ENCODE measurements at regions not wholly inside any gene's neighbourhood (a gene's known extent, or its start where the extent isn't known, plus 50 kb on each side); places are given as distances from the start of the nearest gene placed in this dataset.

- Histone ChIP-seq H3K9me3 (ENCODE audit: insufficient read depth, low read length) (no peaks in the 10 kb centered on the region), H3K27me3 (ENCODE audit: insufficient read depth, insufficient read length) (no peaks in the 10 kb centered on the region), H3K4me1 (ENCODE audit: insufficient read depth, insufficient read length) (no peaks in the 10 kb centered on the region), H3K4me3 (ENCODE audit: insufficient read length, low read depth) (no peak overlapping the region), H3K36me3 (ENCODE audit: insufficient read depth, insufficient read length, low read length) (no peaks in the 10 kb centered on the region), H3K9ac (ENCODE audit: insufficient read length, low read depth) (no peak overlapping the region)
- TF ChIP-seq SUZ12 (IDR thresholded peaks at IDR 0.05; ENCODE audit: extremely low read depth, insufficient read depth, insufficient read length) (no peak), ZNF274 (IDR thresholded peaks at IDR 0.05; ENCODE audit: low read depth, low read length) (no peak), YY1 (IDR thresholded peaks at IDR 0.05; ENCODE audit: insufficient read depth, insufficient read length) (no peak)
- no peak for DNase-seq (ENCODE audit: low read depth, low spot score)
These were observed 75.8 kb upstream of the UBAC2 start for GRCh38 chr13:99124794-99125316.

GRCh38 chr13:99125326-99125915 lies 75.2 kb upstream of the UBAC2 start:
- DNase-seq (ENCODE audit: low read depth, low spot score), result no peak
- Histone ChIP-seq H3K4me3 (ENCODE audit: insufficient read length, low read depth) (no peak overlapping the region), H3K36me3 (ENCODE audit: insufficient read depth, insufficient read length, low read length) (no peaks in the 10 kb centered on the region), H3K4me1 (ENCODE audit: insufficient read depth, insufficient read length) (no peaks in the 10 kb centered on the region), H3K27me3 (ENCODE audit: insufficient read depth, insufficient read length) (no peaks in the 10 kb centered on the region), H3K9me3 (ENCODE audit: insufficient read depth, low read length) (no peaks in the 10 kb centered on the region), H3K9ac (ENCODE audit: insufficient read length, low read depth) (no peak overlapping the region)
- no peak for TF ChIP-seq SUZ12 (IDR thresholded peaks at IDR 0.05; ENCODE audit: extremely low read depth, insufficient read depth, insufficient read length)
- no peak for TF ChIP-seq YY1 (IDR thresholded peaks at IDR 0.05; ENCODE audit: insufficient read depth, insufficient read length)
- TF ChIP-seq ZNF274 (IDR thresholded peaks at IDR 0.05; ENCODE audit: low read depth, low read length), result no peak

- Histone ChIP-seq H3K36me3 (ENCODE audit: insufficient read depth, insufficient read length, low read length) (no peaks in the 10 kb centered on the region), H3K27me3 (ENCODE audit: insufficient read depth, insufficient read length) (no peaks in the 10 kb centered on the region), H3K4me3 (ENCODE audit: insufficient read length, low read depth) (no peak overlapping the region), H3K4me1 (ENCODE audit: insufficient read depth, insufficient read length) (no peaks in the 10 kb centered on the region), H3K9ac (ENCODE audit: insufficient read length, low read depth) (no peak overlapping the region), H3K9me3 (ENCODE audit: insufficient read depth, low read length) (no peaks in the 10 kb centered on the region)
- no peak for DNase-seq (ENCODE audit: low read depth, low spot score)
- no peak for TF ChIP-seq YY1 (IDR thresholded peaks at IDR 0.05; ENCODE audit: insufficient read depth, insufficient read length)
- TF ChIP-seq ZNF274 (IDR thresholded peaks at IDR 0.05; ENCODE audit: low read depth, low read length), result no peak
- no peak for TF ChIP-seq SUZ12 (IDR thresholded peaks at IDR 0.05; ENCODE audit: extremely low read depth, insufficient read depth, insufficient read length)
These were observed 73.8 kb upstream of the UBAC2 start for GRCh38 chr13:99126821-99127220.

- Histone ChIP-seq H3K36me3 (ENCODE audit: insufficient read depth, insufficient read length, low read length) (no peaks in the 10 kb centered on the region), H3K9ac (ENCODE audit: insufficient read length, low read depth) (no peak overlapping the region), H3K4me3 (ENCODE audit: insufficient read length, low read depth) (no peak overlapping the region), H3K27me3 (ENCODE audit: insufficient read depth, insufficient read length) (no peaks in the 10 kb centered on the region), H3K4me1 (ENCODE audit: insufficient read depth, insufficient read length) (no peaks in the 10 kb centered on the region), H3K9me3 (ENCODE audit: insufficient read depth, low read length) (no peaks in the 10 kb centered on the region)
- TF ChIP-seq ZNF274 (IDR thresholded peaks at IDR 0.05; ENCODE audit: low read depth, low read length) (no peak), SUZ12 (IDR thresholded peaks at IDR 0.05; ENCODE audit: extremely low read depth, insufficient read depth, insufficient read length) (no peak), YY1 (IDR thresholded peaks at IDR 0.05; ENCODE audit: insufficient read depth, insufficient read length) (no peak)
- no peak for DNase-seq (ENCODE audit: low read depth, low spot score)
These were observed 71.6 kb upstream of the UBAC2 start for GRCh38 chr13:99129050-99129449.

GRCh38 chr13:99129951-99130350 lies 70.7 kb upstream of the UBAC2 start:
- H3K9ac ChIP-seq (ENCODE audit: insufficient read length, low read depth), result no peak overlapping the region
- TF ChIP-seq SUZ12 (IDR thresholded peaks at IDR 0.05; ENCODE audit: extremely low read depth, insufficient read depth, insufficient read length), result no peak
- no peak for TF ChIP-seq YY1 (IDR thresholded peaks at IDR 0.05; ENCODE audit: insufficient read depth, insufficient read length)
- no peak for TF ChIP-seq ZNF274 (IDR thresholded peaks at IDR 0.05; ENCODE audit: low read depth, low read length)

GRCh38 chr13:99131410-99131809 lies 69.2 kb upstream of the UBAC2 start:
- Histone ChIP-seq H3K9me3 (ENCODE audit: insufficient read depth, low read length) (no peaks in the 10 kb centered on the region), H3K27me3 (ENCODE audit: insufficient read depth, insufficient read length) (no peaks in the 10 kb centered on the region), H3K9ac (ENCODE audit: insufficient read length, low read depth) (no peak overlapping the region), H3K4me3 (ENCODE audit: insufficient read length, low read depth) (no peak overlapping the region), H3K36me3 (ENCODE audit: insufficient read depth, insufficient read length, low read length) (no peaks in the 10 kb centered on the region), H3K4me1 (ENCODE audit: insufficient read depth, insufficient read length) (no peaks in the 10 kb centered on the region)
- DNase-seq (ENCODE audit: low read depth, low spot score), result no peak
- no peak for TF ChIP-seq ZNF274 (IDR thresholded peaks at IDR 0.05; ENCODE audit: low read depth, low read length)

More at GRCh38 chr13:99129951-99130350, 70.7 kb upstream of the UBAC2 start:
- H3K36me3 ChIP-seq (ENCODE audit: insufficient read depth, insufficient read length, low read length), result no peaks in the 10 kb centered on the region
- H3K9me3 ChIP-seq (ENCODE audit: insufficient read depth, low read length), result no peaks in the 10 kb centered on the region
- H3K4me1 ChIP-seq (ENCODE audit: insufficient read depth, insufficient read length), result no peaks in the 10 kb centered on the region
- H3K27me3 ChIP-seq (ENCODE audit: insufficient read depth, insufficient read length), result no peaks in the 10 kb centered on the region
- no peak for DNase-seq (ENCODE audit: low read depth, low spot score)
- H3K4me3 ChIP-seq (ENCODE audit: insufficient read length, low read depth), result no peak overlapping the region

- Histone ChIP-seq H3K36me3 (ENCODE audit: insufficient read depth, insufficient read length, low read length) (no peaks in the 10 kb centered on the region), H3K9me3 (ENCODE audit: insufficient read depth, low read length) (no peaks in the 10 kb centered on the region), H3K4me3 (ENCODE audit: insufficient read length, low read depth) (no peak overlapping the region), H3K9ac (ENCODE audit: insufficient read length, low read depth) (no peak overlapping the region), H3K27me3 (ENCODE audit: insufficient read depth, insufficient read length) (no peaks in the 10 kb centered on the region), H3K4me1 (ENCODE audit: insufficient read depth, insufficient read length) (no peaks in the 10 kb centered on the region)
- no peak for TF ChIP-seq YY1 (IDR thresholded peaks at IDR 0.05; ENCODE audit: insufficient read depth, insufficient read length)
- no peak for TF ChIP-seq SUZ12 (IDR thresholded peaks at IDR 0.05; ENCODE audit: extremely low read depth, insufficient read depth, insufficient read length)
- TF ChIP-seq ZNF274 (IDR thresholded peaks at IDR 0.05; ENCODE audit: low read depth, low read length), result no peak
- no peak for DNase-seq (ENCODE audit: low read depth, low spot score)
These were observed 68.3 kb upstream of the UBAC2 start for GRCh38 chr13:99132295-99132835.

Measured in NT2/D1 (cell line).